PC-3 (cell line): ENCODE measurements at regions not wholly inside any gene's neighbourhood (a gene's known extent, or its start where the extent isn't known, plus 50 kb on each side); places are given as distances from the start of the nearest gene placed in this dataset.

Experiments
- ATAC-seq: fragments of 200-7000 bp; cut with Tn5 transposase; 2 replicates; pipeline ENCODE4 v1.9.1; 2020; ENCODE audit warnings: mild to moderate bottlenecking, moderate library complexity
- BruUV-seq: library from RNA; stranded (reverse); fragments of 400-500 nt; replicated peaks from 2 replicates; lab custom pipeline; 2021; lab: Mats Ljungman, UMichigan
- CTCF ChIA-PET: fragments of 300-600 bp; sonication (Branson Sonifier 250); formaldehyde crosslinking; loops from one replicate; lab custom pipeline; 2022; ENCODE audit warnings: antibody characterized with exemption; lab: Charles Lee
- POLR2A ChIA-PET: fragments of 300-600 bp; sonication (Branson Sonifier 250); formaldehyde crosslinking; loops from one replicate; lab custom pipeline; 2022; ENCODE audit warnings: antibody characterized with exemption; ENCODE audit not compliant: unreplicated experiment; lab: Charles Lee
- DNase-seq: peaks from one replicate; pipeline ENCODE4 v3.0.0-alpha.2; 2015
- H2AFZ ChIP-seq: fragments of 300-600 bp; sonication (generic); 2 replicates; pipeline ENCODE4 v1.6.0; 2016; ENCODE audit warnings: antibody characterized with exemption, low read length
- H3F3A ChIP-seq: fragments of 300-600 bp; sonication (generic); one replicate; pipeline ENCODE4 v1.6.0; 2017; ENCODE audit warnings: antibody characterized with exemption, low read length, control low read depth, mild to moderate bottlenecking; ENCODE audit not compliant: unreplicated experiment
- H3K27ac ChIP-seq: fragments of 300-600 bp; sonication (generic); 2 replicates; pipeline ENCODE4 v1.5.1; 2016; ENCODE audit warnings: mild to moderate bottlenecking, low read length
- H3K27me3 ChIP-seq: fragments of 300-600 bp; sonication (generic); 2 replicates; pipeline ENCODE4 v1.6.1; 2016; ENCODE audit warnings: low read length, mixed read lengths
- H3K36me3 ChIP-seq: fragments of 300-600 bp; sonication (generic); 2 replicates; pipeline ENCODE4 v1.6.1; 2016; ENCODE audit warnings: low read depth, mixed run types, low read length, mixed read lengths
- H3K4me1 ChIP-seq: fragments of 300-600 bp; sonication (generic); 2 replicates; pipeline ENCODE4 v1.5.1; 2016; ENCODE audit warnings: low read length; ENCODE audit not compliant: insufficient read depth
- H3K4me2 ChIP-seq: fragments of 300-600 bp; sonication (generic); 2 replicates; pipeline ENCODE4 v1.6.0; 2016; ENCODE audit warnings: low read length
- H3K4me3 ChIP-seq: fragments of 300-600 bp; sonication (generic); 2 replicates; pipeline ENCODE4 v1.5.1; 2016; ENCODE audit warnings: mild to moderate bottlenecking, low read length, mixed read lengths
- H3K79me2 ChIP-seq: fragments of 300-600 bp; sonication (generic); 2 replicates; pipeline ENCODE4 v1.6.1; 2017; ENCODE audit warnings: low read length, mixed read lengths
- H3K9ac ChIP-seq: fragments of 300-600 bp; sonication (generic); 2 replicates; pipeline ENCODE4 v1.6.0; 2016; ENCODE audit warnings: mild to moderate bottlenecking, low read length
- H3K9me2 ChIP-seq: fragments of 300-600 bp; sonication (generic); replicated peaks from 2 replicates; pipeline ENCODE4 v1.6.1; 2016; ENCODE audit warnings: mixed run types, low read length, mixed read lengths
- H3K9me3 ChIP-seq: fragments of 300-600 bp; sonication (generic); 2 replicates; pipeline ENCODE4 v1.6.1; 2016; ENCODE audit warnings: low read length, mixed read lengths
- H4K20me1 ChIP-seq: fragments of 300-600 bp; sonication (generic); 2 replicates; pipeline ENCODE4 v1.6.1; 2016; ENCODE audit warnings: low read length, mixed read lengths
- EZH2 ChIP-seq: fragments of 300-600 bp; sonication (generic); IDR thresholded peaks from one replicate; pipeline ENCODE4 v1.6.1; 2017; ENCODE audit warnings: antibody characterized with exemption, mild to moderate bottlenecking, low read length; ENCODE audit not compliant: unreplicated experiment
- EZH2phosphoT487 ChIP-seq: fragments of 300-600 bp; sonication (generic); IDR thresholded peaks from 2 replicates; pipeline ENCODE4 v1.6.1; 2018; ENCODE audit warnings: mild to moderate bottlenecking, antibody characterized with exemption, low read length, borderline replicate concordance
- intact Hi-C: fragments of 100-400 bp; cut with micrococcal nuclease; formaldehyde crosslinking; loops from 2 replicates; pipeline ENCODE4 v1.9.0; 2023
- TF ChIP-seq, protein P1 (sequence below): fragments of 300-600 bp; sonication (generic); conservative IDR thresholded peaks from 2 replicates; pipeline ENCODE4 v1.5.1; 2017; ENCODE audit warnings: antibody characterized with exemption, low read depth, mild to moderate bottlenecking, low read length

DNA sequence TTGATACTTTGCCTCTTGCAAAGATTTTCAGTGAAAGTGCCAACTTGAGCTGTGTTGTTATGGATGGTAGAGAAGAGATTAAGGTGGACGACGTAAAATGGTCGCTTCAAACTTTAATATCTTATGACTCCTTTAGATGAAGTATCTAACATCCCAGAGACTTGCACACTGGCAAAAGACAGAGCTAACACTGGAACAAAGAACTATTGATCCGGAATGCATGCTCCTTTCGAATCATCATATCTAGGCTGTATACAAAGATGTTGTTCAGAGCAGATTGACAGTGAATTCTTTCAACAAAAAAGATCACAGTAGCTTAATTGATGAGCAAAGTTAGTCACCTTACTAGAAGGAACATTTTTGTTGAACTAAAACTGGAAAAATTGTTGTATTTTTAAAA is 592.7 kb downstream of the NXPH1 start:
- DNase-seq (no peak), ATAC-seq (no peak)
- H3K27ac ChIP-seq, result no peak overlapping the region
- ChIA-PET CTCF (no interaction called here), POLR2A (no interaction called here)
- H3K4me2 ChIP-seq, result no peak overlapping the region
- no peaks in the 10 kb centered on the region for H3K9me2 ChIP-seq
- no peak overlapping the region for H3K4me3 ChIP-seq
- intact Hi-C loops, result no loop called here
- H3F3A ChIP-seq, result no peaks in the 10 kb centered on the region
- 0 out of 2 replicates have a peak, but pooled peaks cover 5% of the 10 kb centered on the region for H3K9me3 ChIP-seq
- H2AFZ ChIP-seq, result no peak overlapping the region
- H3K9ac ChIP-seq, result no peak overlapping the region
- H3K79me2 ChIP-seq, result no peaks in the 10 kb centered on the region
- BruUV-seq, result no TSS peak
- H3K27me3 ChIP-seq, result no peaks in the 10 kb centered on the region
- no peaks in the 10 kb centered on the region for H4K20me1 ChIP-seq
- TF ChIP-seq EZH2 (no peak), EZH2phosphoT487 (no peak)
- TF ChIP-seq, protein P1, sequence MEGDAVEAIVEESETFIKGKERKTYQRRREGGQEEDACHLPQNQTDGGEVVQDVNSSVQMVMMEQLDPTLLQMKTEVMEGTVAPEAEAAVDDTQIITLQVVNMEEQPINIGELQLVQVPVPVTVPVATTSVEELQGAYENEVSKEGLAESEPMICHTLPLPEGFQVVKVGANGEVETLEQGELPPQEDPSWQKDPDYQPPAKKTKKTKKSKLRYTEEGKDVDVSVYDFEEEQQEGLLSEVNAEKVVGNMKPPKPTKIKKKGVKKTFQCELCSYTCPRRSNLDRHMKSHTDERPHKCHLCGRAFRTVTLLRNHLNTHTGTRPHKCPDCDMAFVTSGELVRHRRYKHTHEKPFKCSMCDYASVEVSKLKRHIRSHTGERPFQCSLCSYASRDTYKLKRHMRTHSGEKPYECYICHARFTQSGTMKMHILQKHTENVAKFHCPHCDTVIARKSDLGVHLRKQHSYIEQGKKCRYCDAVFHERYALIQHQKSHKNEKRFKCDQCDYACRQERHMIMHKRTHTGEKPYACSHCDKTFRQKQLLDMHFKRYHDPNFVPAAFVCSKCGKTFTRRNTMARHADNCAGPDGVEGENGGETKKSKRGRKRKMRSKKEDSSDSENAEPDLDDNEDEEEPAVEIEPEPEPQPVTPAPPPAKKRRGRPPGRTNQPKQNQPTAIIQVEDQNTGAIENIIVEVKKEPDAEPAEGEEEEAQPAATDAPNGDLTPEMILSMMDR, result no peak
- no peaks in the 10 kb centered on the region for H3K4me1 ChIP-seq
- no peaks in the 10 kb centered on the region for H3K36me3 ChIP-seq

DNA sequence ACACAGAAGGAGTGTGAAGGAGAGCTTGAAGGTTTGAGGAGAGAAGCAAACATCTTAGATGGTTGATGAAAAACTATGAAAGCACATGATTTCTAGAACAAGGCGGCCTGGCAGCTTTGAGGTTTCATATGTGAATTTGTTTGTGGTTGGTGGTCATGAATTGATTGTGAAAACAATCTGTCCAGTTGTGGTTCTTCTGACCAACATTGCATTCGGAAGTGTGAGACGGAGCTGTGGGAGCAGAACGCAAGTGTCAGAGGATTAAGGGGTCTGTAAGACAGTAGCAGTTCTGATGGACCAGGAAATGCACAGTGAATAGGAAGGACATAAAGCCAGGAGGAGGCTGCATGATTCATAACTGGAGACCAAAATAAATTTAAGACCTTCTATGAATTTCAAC is 594.6 kb downstream of the NXPH1 start:
- no peaks in the 10 kb centered on the region for H4K20me1 ChIP-seq
- TF ChIP-seq EZH2phosphoT487 (no peak), EZH2 (no peak)
- TF ChIP-seq, protein P1, result no peak
- intact Hi-C loops, result no loop called here

DNA sequence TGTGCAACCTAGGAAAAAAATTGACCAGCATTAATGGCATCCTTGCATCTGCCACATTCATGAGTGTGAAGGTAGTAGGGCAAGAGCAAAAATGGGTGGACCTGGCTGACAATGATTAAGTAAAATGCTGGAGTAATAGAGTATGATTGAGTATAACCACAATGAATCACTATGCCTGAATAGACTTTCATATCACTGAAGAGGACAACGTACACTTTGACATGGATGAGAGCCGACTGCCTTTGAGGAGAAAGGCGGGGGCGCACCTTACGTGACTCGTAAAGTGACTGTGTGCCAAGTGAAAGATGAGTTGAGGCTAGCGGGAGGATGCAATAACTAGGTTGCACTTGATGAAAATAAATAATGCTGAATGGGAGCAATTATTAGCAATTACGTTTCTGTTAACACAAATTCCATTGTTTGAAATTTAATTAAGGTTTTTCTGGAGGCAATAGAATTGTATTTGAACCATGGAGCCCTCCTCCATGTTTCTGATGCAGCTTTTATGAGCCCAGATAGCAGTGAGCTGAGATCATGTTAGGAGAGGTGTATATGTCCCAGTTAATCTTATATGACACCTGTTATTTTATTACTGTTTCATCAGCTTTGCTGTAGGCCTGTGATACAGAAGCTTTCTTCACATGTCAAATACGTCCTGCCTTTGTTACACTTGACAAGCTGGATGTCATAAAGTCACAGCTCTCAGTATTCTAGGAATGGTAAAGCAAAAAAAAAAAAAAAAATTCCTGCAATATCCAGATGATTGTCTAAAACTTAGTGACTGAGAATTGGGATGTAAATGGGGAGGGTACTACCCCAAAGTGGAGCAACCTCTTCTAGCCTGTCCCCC is 596.5 kb downstream of the NXPH1 start:
- Histone ChIP-seq H3K27me3 (no peaks in the 10 kb centered on the region), H3K4me1 (no peaks in the 10 kb centered on the region), H2AFZ (no peak overlapping the region), H3K9me3 (0 out of 2 replicates have a peak, but pooled peaks cover 5% of the 10 kb centered on the region), H3K4me3 (no peak overlapping the region), H3F3A (no peaks in the 10 kb centered on the region), H3K9ac (no peak overlapping the region), H3K79me2 (no peaks in the 10 kb centered on the region), H3K36me3 (no peaks in the 10 kb centered on the region), H3K27ac (no peak overlapping the region), H3K9me2 (no peaks in the 10 kb centered on the region), H4K20me1 (no peaks in the 10 kb centered on the region), H3K4me2 (0 out of 2 replicates have a peak overlapping the region, but pooled peaks have one; percentile 10)
- ChIA-PET CTCF (no interaction called here), POLR2A (no interaction called here)
- ATAC-seq, result peak; percentile 93
- BruUV-seq, result no TSS peak
- peak; percentile 58 for DNase-seq
- TF ChIP-seq EZH2 (no peak), EZH2phosphoT487 (no peak)
- TF ChIP-seq, protein P1, result no peak
- intact Hi-C loops, result no loop called here

More for the DNA sequence above, 594.6 kb downstream of the NXPH1 start:
- H3K9ac ChIP-seq, result no peak overlapping the region
- CTCF ChIA-PET, result no interaction called here
- BruUV-seq, result no TSS peak
- no peaks in the 10 kb centered on the region for H3K4me1 ChIP-seq
- 0 out of 2 replicates have a peak, but pooled peaks cover 5% of the 10 kb centered on the region for H3K9me3 ChIP-seq
- H3F3A ChIP-seq, result no peaks in the 10 kb centered on the region
- no peak overlapping the region for H3K27ac ChIP-seq
- H3K4me3 ChIP-seq, result no peak overlapping the region
- ATAC-seq (no peak), DNase-seq (no peak)
- H3K4me2 ChIP-seq, result no peak overlapping the region
- H3K36me3 ChIP-seq, result no peaks in the 10 kb centered on the region
- H3K9me2 ChIP-seq, result no peaks in the 10 kb centered on the region
- H2AFZ ChIP-seq, result no peak overlapping the region
- H3K79me2 ChIP-seq, result no peaks in the 10 kb centered on the region
- H3K27me3 ChIP-seq, result no peaks in the 10 kb centered on the region
- POLR2A ChIA-PET, result no interaction called here
